Activated naive CD4-positive, alpha-beta T cell treated with anti-CD3 and anti-CD28 coated beads for 36 hours (primary cell): ENCODE measurements at regions not wholly inside any gene's neighbourhood (a gene's known extent, or its start where the extent isn't known, plus 50 kb on each side); places are given as distances from the start of the nearest gene placed in this dataset.

Experiments used
- CTCF ChIA-PET: fragments of 350-600 bp; sonication (Branson Sonifier 250); formaldehyde crosslinking; loops from one replicate; lab custom pipeline; 2021; ENCODE audit warnings: antibody characterized with exemption; lab: Charles Lee
- DNase-seq: peaks from one replicate; pipeline ENCODE4 v3.0.0-alpha.2; 2020
- H3K27ac Mint-ChIP-seq: one replicate; pipeline ENCODE4 v1.8.0; 2021; ENCODE audit warnings: mild to moderate bottlenecking, mixed read lengths
- H3K27me3 Mint-ChIP-seq: one replicate; pipeline ENCODE4 v1.8.0; 2021; ENCODE audit warnings: low read depth, mixed read lengths
- H3K36me3 Mint-ChIP-seq: one replicate; pipeline ENCODE4 v1.8.0; 2021; ENCODE audit warnings: low read depth, mixed read lengths
- H3K4me1 Mint-ChIP-seq: one replicate; pipeline ENCODE4 v1.8.0; 2021; ENCODE audit warnings: low read depth, mixed read lengths
- H3K4me3 Mint-ChIP-seq: one replicate; pipeline ENCODE4 v1.8.0; 2021; ENCODE audit warnings: mild to moderate bottlenecking, moderate library complexity, mixed read lengths
- H3K9me3 Mint-ChIP-seq: one replicate; pipeline ENCODE4 v1.8.0; 2021; ENCODE audit warnings: mixed read lengths
- intact Hi-C: fragments of 100-400 bp; cut with micrococcal nuclease; formaldehyde crosslinking; loops from one replicate; pipeline ENCODE4 v1.15.1; 2023

- H3K27me3 Mint-ChIP-seq: no peaks in the 10 kb centered on the region
- DNase-seq: no peak
- H3K36me3 Mint-ChIP-seq: no peaks in the 10 kb centered on the region
- CTCF ChIA-PET: interaction anchor here (0.5 kb wide), 1 partner anchor 195 kb away, joined by 3 read pairs; no protein-coding TSS in a partner anchor
- no peaks in the 10 kb centered on the region for H3K4me1 Mint-ChIP-seq
- no peak overlapping the region for H3K27ac Mint-ChIP-seq
- no peak overlapping the region for H3K4me3 Mint-ChIP-seq
- no peaks in the 10 kb centered on the region for H3K9me3 Mint-ChIP-seq
- intact Hi-C loops: no loop called here
These were observed 461.4 kb downstream of the NAF1 start for GRCh38 chr4:162705130-162705803.

GRCh38 chr4:162700815-162701361 lies 465.8 kb downstream of the NAF1 start:
- peaks cover 3% of the 10 kb centered on the region for H3K9me3 Mint-ChIP-seq
- H3K4me3 Mint-ChIP-seq: no peak overlapping the region
- no peaks in the 10 kb centered on the region for H3K4me1 Mint-ChIP-seq
- H3K36me3 Mint-ChIP-seq: no peaks in the 10 kb centered on the region
- intact Hi-C loops: no loop called here
- H3K27ac Mint-ChIP-seq: no peak overlapping the region
- no peaks in the 10 kb centered on the region for H3K27me3 Mint-ChIP-seq
- CTCF ChIA-PET: interaction anchor here (0.7 kb wide), 1 partner anchor 559 kb away, joined by 3 read pairs; no protein-coding TSS in a partner anchor
- DNase-seq: no peak

GRCh38 chr4:162700358-162700757 lies 466.3 kb downstream of the NAF1 start:
- no peak overlapping the region for H3K4me3 Mint-ChIP-seq
- no peak overlapping the region for H3K27ac Mint-ChIP-seq
- CTCF ChIA-PET: no interaction called here
- H3K4me1 Mint-ChIP-seq: no peaks in the 10 kb centered on the region
- H3K9me3 Mint-ChIP-seq: peaks cover 3% of the 10 kb centered on the region
- no peaks in the 10 kb centered on the region for H3K36me3 Mint-ChIP-seq
- no peak for DNase-seq
- H3K27me3 Mint-ChIP-seq: no peaks in the 10 kb centered on the region
- intact Hi-C loops: no loop called here

GRCh38 chr4:162699629-162700028 lies 467.1 kb downstream of the NAF1 start:
- intact Hi-C loops: no loop called here
- Mint-ChIP-seq H3K4me3 (no peak overlapping the region), H3K36me3 (no peaks in the 10 kb centered on the region), H3K27me3 (no peaks in the 10 kb centered on the region), H3K9me3 (peaks cover 3% of the 10 kb centered on the region), H3K4me1 (no peaks in the 10 kb centered on the region), H3K27ac (no peak overlapping the region)
- DNase-seq: no peak
- CTCF ChIA-PET: no interaction called here

GRCh38 chr4:162685410-162685809 lies 481.3 kb downstream of the NAF1 start:
- CTCF ChIA-PET: no interaction called here
- Mint-ChIP-seq H3K4me3 (no peak overlapping the region), H3K36me3 (no peaks in the 10 kb centered on the region), H3K9me3 (peaks cover 1% of the 10 kb centered on the region), H3K4me1 (no peaks in the 10 kb centered on the region), H3K27me3 (no peaks in the 10 kb centered on the region), H3K27ac (no peak overlapping the region)
- intact Hi-C loops: no loop called here
- DNase-seq: no peak

- H3K36me3 Mint-ChIP-seq: no peaks in the 10 kb centered on the region
- H3K27me3 Mint-ChIP-seq: no peaks in the 10 kb centered on the region
- CTCF ChIA-PET: no interaction called here
- no peak for DNase-seq
- intact Hi-C loops: no loop called here
- peaks cover 1% of the 10 kb centered on the region for H3K9me3 Mint-ChIP-seq
- no peaks in the 10 kb centered on the region for H3K4me1 Mint-ChIP-seq
- H3K27ac Mint-ChIP-seq: no peak overlapping the region
- H3K4me3 Mint-ChIP-seq: no peak overlapping the region
These were observed 481.7 kb downstream of the NAF1 start for GRCh38 chr4:162684998-162685397.

GRCh38 chr4:162684371-162684700 lies 482.4 kb downstream of the NAF1 start:
- no peaks in the 10 kb centered on the region for H3K4me1 Mint-ChIP-seq
- H3K36me3 Mint-ChIP-seq: no peaks in the 10 kb centered on the region
- peaks cover 2% of the 10 kb centered on the region for H3K9me3 Mint-ChIP-seq
- H3K27me3 Mint-ChIP-seq: no peaks in the 10 kb centered on the region
- CTCF ChIA-PET: no interaction called here
- H3K4me3 Mint-ChIP-seq: no peak overlapping the region
- no peak overlapping the region for H3K27ac Mint-ChIP-seq
- intact Hi-C loops: no loop called here
- no peak for DNase-seq

- H3K4me1 Mint-ChIP-seq: no peaks in the 10 kb centered on the region
- no peaks in the 10 kb centered on the region for H3K27me3 Mint-ChIP-seq
- no peak overlapping the region for H3K4me3 Mint-ChIP-seq
- H3K36me3 Mint-ChIP-seq: no peaks in the 10 kb centered on the region
- peaks cover 5% of the 10 kb centered on the region for H3K9me3 Mint-ChIP-seq
- no peak overlapping the region for H3K27ac Mint-ChIP-seq
- CTCF ChIA-PET: no interaction called here
- no peak for DNase-seq
- intact Hi-C loops: no loop called here
These were observed 482.9 kb downstream of the NAF1 start for GRCh38 chr4:162683659-162684370.

GRCh38 chr4:162682651-162683050 lies 484.0 kb downstream of the NAF1 start:
- CTCF ChIA-PET: no interaction called here
- peaks cover 10% of the 10 kb centered on the region for H3K9me3 Mint-ChIP-seq
- no peak for DNase-seq
- H3K4me3 Mint-ChIP-seq: no peak overlapping the region
- no peak overlapping the region for H3K27ac Mint-ChIP-seq
- no peaks in the 10 kb centered on the region for H3K36me3 Mint-ChIP-seq
- H3K27me3 Mint-ChIP-seq: no peaks in the 10 kb centered on the region
- intact Hi-C loops: no loop called here
- H3K4me1 Mint-ChIP-seq: no peaks in the 10 kb centered on the region

GRCh38 chr4:162681212-162681611 lies 485.5 kb downstream of the NAF1 start:
- Mint-ChIP-seq H3K9me3 (peaks cover 10% of the 10 kb centered on the region), H3K4me1 (no peaks in the 10 kb centered on the region), H3K36me3 (no peaks in the 10 kb centered on the region), H3K27me3 (no peaks in the 10 kb centered on the region), H3K27ac (no peak overlapping the region), H3K4me3 (no peak overlapping the region)
- DNase-seq: no peak
- CTCF ChIA-PET: no interaction called here
- intact Hi-C loops: no loop called here

GRCh38 chr4:162675661-162676060 lies 491.0 kb downstream of the NAF1 start:
- Mint-ChIP-seq H3K9me3 (peaks cover 11% of the 10 kb centered on the region), H3K36me3 (no peaks in the 10 kb centered on the region), H3K27me3 (no peaks in the 10 kb centered on the region), H3K27ac (no peak overlapping the region), H3K4me3 (no peak overlapping the region), H3K4me1 (no peaks in the 10 kb centered on the region)
- DNase-seq: no peak
- CTCF ChIA-PET: no interaction called here
- intact Hi-C loops: no loop called here

GRCh38 chr4:162661913-162662312 lies 498.1 kb upstream of the FSTL5 start:
- intact Hi-C loops: no loop called here
- H3K4me1 Mint-ChIP-seq: no peaks in the 10 kb centered on the region
- CTCF ChIA-PET: no interaction called here
- no peak overlapping the region for H3K27ac Mint-ChIP-seq
- H3K4me3 Mint-ChIP-seq: no peak overlapping the region
- no peaks in the 10 kb centered on the region for H3K27me3 Mint-ChIP-seq
- peaks cover 11% of the 10 kb centered on the region for H3K9me3 Mint-ChIP-seq
- H3K36me3 Mint-ChIP-seq: no peaks in the 10 kb centered on the region
- no peak for DNase-seq

- H3K27me3 Mint-ChIP-seq: no peaks in the 10 kb centered on the region
- no peak overlapping the region for H3K4me3 Mint-ChIP-seq
- intact Hi-C loops: no loop called here
- CTCF ChIA-PET: no interaction called here
- H3K36me3 Mint-ChIP-seq: no peaks in the 10 kb centered on the region
- H3K27ac Mint-ChIP-seq: no peak overlapping the region
- H3K4me1 Mint-ChIP-seq: no peaks in the 10 kb centered on the region
- DNase-seq: no peak
- H3K9me3 Mint-ChIP-seq: peaks cover 6% of the 10 kb centered on the region
These were observed 495.9 kb upstream of the FSTL5 start for GRCh38 chr4:162659716-162660115.
